Stimulated activated CD8-positive, alpha-beta memory T cell treated with anti-CD3 and anti-CD28 coated beads, Interleukin-4, amount 100 ng/mL, for 24 hours (primary cell): ENCODE measurements at regions not wholly inside any gene's neighbourhood (a gene's known extent, or its start where the extent isn't known, plus 50 kb on each side); places are given as distances from the start of the nearest gene placed in this dataset.
"Not testable (repeated sequence)": the region's sequence is repeated elsewhere in the genome, so short reads cannot be mapped to it uniquely, and the experiment has no call there.

ENCODE experiments used
- DNase-seq: peaks from one replicate; pipeline ENCODE4 v3.0.0-alpha.2; 2020; ENCODE audit warnings: low read depth

- not testable (repeated sequence) for DNase-seq
These were observed 70.2 kb downstream of the ZNF726 start for GRCh38 chr19:23984911-23985310.

- DNase-seq = no peak
These were observed 71.9 kb downstream of the ZNF726 start for GRCh38 chr19:23986623-23987022.

- DNase-seq = no peak
These were observed 76.5 kb downstream of the ZNF726 start for GRCh38 chr19:23991170-23991569.

GRCh38 chr19:23992348-23992747 is 77.7 kb downstream of the ZNF726 start:
- no peak for DNase-seq

GRCh38 chr19:23993440-23993839 is 78.8 kb downstream of the ZNF726 start:
- no peak for DNase-seq

- DNase-seq = no peak
These were observed 81.9 kb downstream of the ZNF726 start for GRCh38 chr19:23996549-23996948.

- DNase-seq = no peak
These were observed 83.9 kb downstream of the ZNF726 start for GRCh38 chr19:23998568-23998967.

- DNase-seq = no peak
These were observed 85.3 kb downstream of the ZNF726 start for GRCh38 chr19:23999821-24000610.

GRCh38 chr19:24000656-24001055 is 86.0 kb downstream of the ZNF726 start:
- no peak for DNase-seq

- DNase-seq = no peak
These were observed 84.6 kb upstream of the ZNF254 start for GRCh38 chr19:24002256-24002945.

- no peak for DNase-seq
These were observed 83.5 kb upstream of the ZNF254 start for GRCh38 chr19:24003537-24003936.

- DNase-seq = no peak
These were observed 82.8 kb upstream of the ZNF254 start for GRCh38 chr19:24004166-24004565.

GRCh38 chr19:24029941-24030636 is 56.9 kb upstream of the ZNF254 start:
- no peak for DNase-seq

GRCh38 chr19:24032651-24033050 is 54.3 kb upstream of the ZNF254 start:
- no peak for DNase-seq

- DNase-seq = peak; percentile 65
These were observed 53.6 kb upstream of the ZNF254 start for GRCh38 chr19:24033301-24033962.

- DNase-seq = no peak
These were observed 53.0 kb upstream of the ZNF254 start for GRCh38 chr19:24033963-24034342.

GRCh38 chr19:24035261-24035880 is 51.6 kb upstream of the ZNF254 start:
- not testable (repeated sequence) for DNase-seq
